Lower leg skin (tissue), 3 donors: ENCODE measurements at regions not wholly inside any gene's neighbourhood (a gene's known extent, or its start where the extent isn't known, plus 50 kb on each side); places are given as distances from the start of the nearest gene placed in this dataset.

ENCODE experiments used
- POLR2A ChIP-seq, 2 donors: fragments of 450-650 bp; IDR thresholded peaks; one replicate each; pipeline ENCODE4 v1.6.1; 2016 to 2017; ENCODE audit warnings: antibody characterized with exemption in 2 of 2, mild to moderate bottlenecking in 1 of 2, moderate library complexity in 1 of 2
- TF ChIP-seq, protein P1 (sequence below), 3 donors: fragments of 450-650 bp; IDR thresholded peaks; one replicate each; pipeline ENCODE4 v1.5.1; 2016; ENCODE audit warnings: antibody characterized with exemption in 3 of 3, mild to moderate bottlenecking in 3 of 3, moderate library complexity in 2 of 3

DNA sequence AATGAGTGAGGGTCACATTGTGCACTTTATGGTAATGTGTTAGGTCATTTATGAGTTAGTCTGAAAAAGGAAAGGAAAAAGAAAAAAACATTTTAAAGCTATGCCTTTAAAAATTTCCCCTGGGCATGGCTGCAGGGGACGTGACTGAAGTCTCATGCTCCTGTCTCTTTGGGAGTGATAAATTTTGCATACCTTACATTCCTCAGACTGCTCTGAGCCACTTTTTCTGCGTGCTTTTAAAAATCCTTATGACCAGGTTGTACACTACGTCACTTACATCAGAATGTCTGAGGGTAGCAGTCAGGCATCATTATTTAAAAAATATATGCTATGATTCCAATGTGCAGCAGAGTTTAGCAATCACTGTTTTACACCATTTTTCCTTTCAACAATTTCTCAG is 121.2 kb downstream of the RFPL4B start:
- no peak for TF ChIP-seq POLR2A (IDR thresholded peaks at IDR 0.05)
- TF ChIP-seq, protein P1, sequence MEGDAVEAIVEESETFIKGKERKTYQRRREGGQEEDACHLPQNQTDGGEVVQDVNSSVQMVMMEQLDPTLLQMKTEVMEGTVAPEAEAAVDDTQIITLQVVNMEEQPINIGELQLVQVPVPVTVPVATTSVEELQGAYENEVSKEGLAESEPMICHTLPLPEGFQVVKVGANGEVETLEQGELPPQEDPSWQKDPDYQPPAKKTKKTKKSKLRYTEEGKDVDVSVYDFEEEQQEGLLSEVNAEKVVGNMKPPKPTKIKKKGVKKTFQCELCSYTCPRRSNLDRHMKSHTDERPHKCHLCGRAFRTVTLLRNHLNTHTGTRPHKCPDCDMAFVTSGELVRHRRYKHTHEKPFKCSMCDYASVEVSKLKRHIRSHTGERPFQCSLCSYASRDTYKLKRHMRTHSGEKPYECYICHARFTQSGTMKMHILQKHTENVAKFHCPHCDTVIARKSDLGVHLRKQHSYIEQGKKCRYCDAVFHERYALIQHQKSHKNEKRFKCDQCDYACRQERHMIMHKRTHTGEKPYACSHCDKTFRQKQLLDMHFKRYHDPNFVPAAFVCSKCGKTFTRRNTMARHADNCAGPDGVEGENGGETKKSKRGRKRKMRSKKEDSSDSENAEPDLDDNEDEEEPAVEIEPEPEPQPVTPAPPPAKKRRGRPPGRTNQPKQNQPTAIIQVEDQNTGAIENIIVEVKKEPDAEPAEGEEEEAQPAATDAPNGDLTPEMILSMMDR (IDR thresholded peaks at IDR 0.05) = no peak
